ENCODE measurements at regions not wholly inside any gene's neighbourhood (a gene's known extent, or its start where the extent isn't known, plus 50 kb on each side); places are given as distances from the start of the nearest gene placed in this dataset.

- TF ChIP-seq TARDBP (IDR thresholded peaks at IDR 0.05) (no peak), LEF1 (IDR thresholded peaks at IDR 0.05; ENCODE audit: borderline replicate concordance) (no peak), ELF4 (IDR thresholded peaks at IDR 0.05) (no peak), BHLHE40 (IDR thresholded peaks at IDR 0.05; ENCODE audit: borderline replicate concordance) (no peak), CTBP1 (IDR thresholded peaks at IDR 0.05; ENCODE audit: borderline replicate concordance) (no peak), FOXK2 (IDR thresholded peaks at IDR 0.05) (no peak), SP1 (IDR thresholded peaks at IDR 0.05) (no peak), NFRKB (IDR thresholded peaks at IDR 0.05) (no peak), ZNF384 (IDR thresholded peaks at IDR 0.05) (no peak), FOXM1 (IDR thresholded peaks at IDR 0.05; ENCODE audit: borderline replicate concordance) (no peak), SUZ12 (IDR thresholded peaks at IDR 0.05) (no peak), L3MBTL2 (conservative IDR thresholded peaks at IDR 0.05) (no peak), HDGF (IDR thresholded peaks at IDR 0.05; ENCODE audit: borderline replicate concordance) (no peak)
- TF ChIP-seq, protein P1, sequence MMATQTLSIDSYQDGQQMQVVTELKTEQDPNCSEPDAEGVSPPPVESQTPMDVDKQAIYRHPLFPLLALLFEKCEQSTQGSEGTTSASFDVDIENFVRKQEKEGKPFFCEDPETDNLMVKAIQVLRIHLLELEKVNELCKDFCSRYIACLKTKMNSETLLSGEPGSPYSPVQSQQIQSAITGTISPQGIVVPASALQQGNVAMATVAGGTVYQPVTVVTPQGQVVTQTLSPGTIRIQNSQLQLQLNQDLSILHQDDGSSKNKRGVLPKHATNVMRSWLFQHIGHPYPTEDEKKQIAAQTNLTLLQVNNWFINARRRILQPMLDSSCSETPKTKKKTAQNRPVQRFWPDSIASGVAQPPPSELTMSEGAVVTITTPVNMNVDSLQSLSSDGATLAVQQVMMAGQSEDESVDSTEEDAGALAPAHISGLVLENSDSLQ (IDR thresholded peaks at IDR 0.05), result no peak
Measured at GRCh38 chr14:45946251-45946650, 693.2 kb upstream of the MIS18BP1 start.

All from HEK293T (cell line).